OCI-LY7 (cell line): ENCODE measurements at regions not wholly inside any gene's neighbourhood (a gene's known extent, or its start where the extent isn't known, plus 50 kb on each side); places are given as distances from the start of the nearest gene placed in this dataset.

Source experiments
- CTCF ChIP-seq: fragments of 200-600 bp; sonication (generic); conservative IDR thresholded peaks from 2 replicates; pipeline ENCODE4 v1.5.1; 2014; ENCODE audit warnings: mild to moderate bottlenecking, antibody characterized with exemption, low read length, moderate library complexity, mixed read lengths
- EZH2phosphoT487 ChIP-seq: fragments of 200-600 bp; sonication (generic); IDR thresholded peaks from 2 replicates; pipeline ENCODE4 v1.6.1; 2018; ENCODE audit warnings: low read depth, borderline replicate concordance, mild to moderate bottlenecking, mixed run types, antibody characterized with exemption, low read length, moderate library complexity, mixed read lengths

- peak; percentile 67 for TF ChIP-seq CTCF
- TF ChIP-seq EZH2phosphoT487: no peak
Observed at GRCh38 chr22:48943567-48944432, 883.9 kb downstream of the BRD1 start.
